Erythroblast (primary cell): ENCODE measurements at regions not wholly inside any gene's neighbourhood (a gene's known extent, or its start where the extent isn't known, plus 50 kb on each side); places are given as distances from the start of the nearest gene placed in this dataset.

Source experiments
- DNase-seq, 2 experiments: peaks; one replicate each; lab custom pipeline; 2025; lab: John Stamatoyannopoulos, UW
- GATA1 ChIP-seq: IDR thresholded peaks from 2 replicates; pipeline ENCODE4 v1.6.1; 2011; ENCODE audit warnings: low read depth, mild to moderate bottlenecking, control low read depth, low read length, moderate library complexity
- POLR2A ChIP-seq: IDR thresholded peaks from 2 replicates; pipeline ENCODE4 v1.6.1; 2011; ENCODE audit warnings: mild to moderate bottlenecking, low read length

DNA sequence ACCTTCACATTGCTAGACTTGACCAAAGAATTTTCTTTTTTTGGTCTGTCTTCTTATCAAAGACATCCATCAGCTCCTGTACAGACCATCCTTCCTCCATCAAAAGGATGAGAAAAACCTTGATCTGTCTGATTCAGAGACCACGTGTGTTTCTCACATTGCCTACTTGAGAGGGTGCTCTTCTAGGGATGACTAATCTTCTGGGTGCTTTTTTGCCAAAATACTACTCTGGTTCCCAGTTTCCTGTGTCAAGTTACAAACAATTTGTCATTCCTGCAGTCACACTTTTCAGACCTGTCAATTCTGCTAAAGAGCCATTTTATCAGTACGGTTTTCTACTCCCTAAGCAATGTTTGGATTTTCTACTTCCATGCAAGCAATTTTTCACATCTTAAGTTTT lies 492.2 kb downstream of the CDH11 start:
- no peak for DNase-seq

DNA sequence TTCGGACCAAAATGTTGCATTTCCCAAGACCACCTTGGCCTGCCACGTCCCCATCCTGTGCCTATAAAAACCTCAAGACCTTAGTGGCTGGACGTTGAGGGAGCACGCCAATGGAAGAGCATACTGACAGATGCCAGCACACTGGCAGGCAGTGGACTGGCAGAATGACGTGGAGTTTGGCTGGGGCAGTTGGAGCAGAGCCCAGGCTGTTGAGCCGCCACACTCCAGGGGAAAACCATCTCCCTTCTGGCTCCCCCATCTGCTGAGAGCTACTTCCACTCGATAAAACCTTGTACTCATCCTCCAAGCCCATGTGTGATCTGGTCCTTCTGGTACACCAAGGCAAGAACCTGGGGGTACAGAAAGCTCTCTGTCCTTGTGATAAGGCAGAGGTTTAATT lies 494.1 kb downstream of the CDH11 start:
- DNase-seq, result no peak
- TF ChIP-seq POLR2A (no peak), GATA1 (no peak)

More for the DNA sequence above, 492.2 kb downstream of the CDH11 start:
- TF ChIP-seq POLR2A (no peak), GATA1 (no peak)

DNA sequence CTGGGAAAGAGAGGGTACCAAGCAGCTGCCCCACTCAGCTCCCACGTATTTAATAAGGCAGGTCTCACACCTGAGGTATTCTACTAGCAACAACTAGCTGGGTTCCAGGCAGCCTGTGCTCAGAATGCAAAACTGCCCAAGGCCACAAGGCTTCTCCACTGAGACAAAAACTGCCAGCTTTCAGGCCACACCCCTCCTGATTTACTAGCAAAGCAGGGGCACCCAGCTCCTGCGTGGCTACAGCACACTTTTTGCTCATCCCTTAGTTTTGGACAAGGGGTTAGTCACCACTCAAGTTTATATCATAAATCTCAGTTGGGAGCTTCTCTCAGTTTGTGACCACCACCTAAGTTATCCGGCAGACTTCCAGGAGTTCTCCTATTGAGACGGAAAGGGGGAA lies 494.6 kb downstream of the CDH11 start:
- TF ChIP-seq GATA1 (no peak), POLR2A (no peak)
- no peak for DNase-seq

DNA sequence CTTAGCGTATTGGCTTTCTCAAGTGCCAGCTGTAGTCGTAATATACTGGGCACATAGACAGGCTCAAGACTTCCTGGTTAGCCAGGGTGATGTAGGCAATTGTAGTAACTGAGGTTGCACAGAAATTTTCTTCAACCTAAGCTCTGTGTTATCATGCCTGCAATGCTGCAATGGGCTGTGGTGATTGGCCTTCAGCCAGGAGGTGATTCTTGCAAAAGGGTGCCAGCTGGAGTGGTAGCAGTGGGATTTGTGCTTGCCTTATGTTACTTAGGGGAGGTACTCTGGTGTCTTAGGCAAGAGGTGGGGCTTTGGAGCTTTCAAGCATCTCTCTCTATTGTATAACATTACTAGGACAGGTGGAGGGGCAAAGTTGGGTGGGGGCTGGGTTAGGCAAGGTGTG lies 495.1 kb downstream of the CDH11 start:
- no peak for DNase-seq
- TF ChIP-seq GATA1 (no peak), POLR2A (no peak)

DNA sequence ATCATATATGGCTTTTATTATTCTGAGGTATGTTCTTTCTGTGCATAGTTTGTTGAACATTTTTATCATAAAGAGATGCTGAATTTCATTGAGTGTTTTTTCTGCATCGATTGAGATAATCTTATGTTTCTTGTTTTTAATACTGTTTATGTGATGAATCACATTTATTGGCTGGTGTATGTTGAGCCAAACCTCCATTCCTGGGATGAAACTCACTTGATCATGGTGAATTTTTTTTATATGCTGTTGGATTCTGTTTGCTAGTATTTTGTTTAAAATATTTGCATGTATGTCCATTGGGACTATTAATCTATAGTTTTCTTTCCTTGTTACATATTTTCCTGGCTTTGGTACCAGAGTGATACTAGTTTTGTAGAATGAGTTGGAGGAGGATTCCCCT lies 500.2 kb downstream of the CDH11 start:
- TF ChIP-seq GATA1 (no peak), POLR2A (no peak)
- no peak for DNase-seq

DNA sequence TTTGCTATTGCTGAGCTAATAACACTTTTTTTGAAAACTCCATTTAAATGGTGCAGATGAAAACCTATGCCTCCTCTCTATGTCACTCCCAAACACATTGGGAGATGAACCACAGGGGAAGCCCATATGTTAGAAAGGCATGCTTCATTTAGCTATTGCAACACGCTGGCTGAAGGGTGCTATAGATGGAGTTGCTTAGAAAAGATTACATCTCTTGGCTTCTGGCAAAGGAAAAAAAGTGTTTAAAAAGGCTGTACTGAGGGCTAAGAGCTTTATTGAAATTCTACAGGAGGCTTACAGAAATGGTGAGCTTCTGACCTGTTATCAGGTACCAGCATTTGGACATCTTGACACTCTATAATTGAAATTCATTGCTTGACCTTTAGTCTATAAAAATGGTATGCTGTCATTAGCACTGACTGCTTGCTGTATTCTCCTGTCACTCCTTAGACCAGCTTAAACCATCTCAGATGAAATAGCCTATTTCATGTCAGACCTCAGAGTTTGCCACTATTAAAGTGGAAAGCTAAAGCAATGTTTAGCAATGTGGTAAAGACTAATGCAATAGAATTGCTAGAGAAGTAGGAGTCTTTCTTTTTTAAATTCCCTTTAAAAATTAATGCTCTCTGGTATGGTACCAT lies 503.9 kb downstream of the CDH11 start:
- TF ChIP-seq POLR2A, result no peak
- TF ChIP-seq GATA1, result no peak
- no peak for DNase-seq

DNA sequence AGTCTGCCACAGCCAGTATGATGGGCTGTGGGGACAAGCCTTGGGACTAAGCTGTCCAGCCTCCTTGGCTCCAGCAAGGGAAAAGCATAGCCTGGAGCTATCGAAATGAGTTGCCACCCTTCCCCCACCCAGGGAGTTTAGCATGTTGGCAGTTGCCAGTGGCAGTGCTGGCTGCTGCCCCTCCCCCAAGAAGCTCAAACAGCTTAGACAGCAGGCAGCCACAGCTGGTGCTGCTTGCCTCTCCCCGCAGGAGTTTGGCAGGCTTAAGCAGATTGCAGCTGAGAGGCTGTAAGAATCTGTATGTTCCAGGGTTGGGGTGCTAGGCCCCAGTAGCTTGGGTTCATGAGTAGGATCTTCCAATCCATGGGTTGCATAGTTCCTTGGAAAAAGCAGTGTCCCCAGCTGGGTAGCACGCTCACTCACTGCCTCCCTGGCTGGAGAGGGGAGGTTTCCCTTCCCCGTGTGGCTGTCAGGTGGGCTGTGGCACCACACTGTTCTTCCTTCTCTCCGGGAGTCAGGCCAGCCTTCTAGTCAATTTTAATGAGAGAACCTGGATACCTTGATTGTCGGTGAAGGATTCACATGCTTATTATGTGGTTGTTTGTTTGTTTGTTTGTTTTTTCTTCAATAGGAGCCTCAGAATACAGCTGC lies 506.1 kb downstream of the CDH11 start:
- DNase-seq, result no peak
- TF ChIP-seq POLR2A (no peak), GATA1 (no peak)

DNA sequence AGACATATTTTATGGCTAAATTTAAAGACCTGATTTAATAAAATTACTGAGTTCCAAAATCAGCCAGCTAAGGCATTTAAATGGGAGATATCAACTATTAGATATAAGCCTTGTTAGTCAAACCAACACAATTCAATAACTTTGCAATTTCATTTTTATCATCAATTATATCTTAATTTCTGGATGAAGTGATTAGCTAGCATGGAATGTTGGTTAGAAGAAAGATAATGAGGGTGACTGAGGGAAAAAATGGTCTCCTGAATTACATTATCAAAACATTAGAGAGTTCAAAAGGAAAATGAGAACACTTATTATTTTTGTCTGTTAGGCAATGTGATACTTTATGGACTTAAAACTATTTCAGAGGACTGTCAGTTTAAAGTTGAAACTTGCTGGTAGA lies 525.7 kb downstream of the CDH11 start:
- DNase-seq, result no peak
- TF ChIP-seq POLR2A, result no peak
- TF ChIP-seq GATA1, result no peak

DNA sequence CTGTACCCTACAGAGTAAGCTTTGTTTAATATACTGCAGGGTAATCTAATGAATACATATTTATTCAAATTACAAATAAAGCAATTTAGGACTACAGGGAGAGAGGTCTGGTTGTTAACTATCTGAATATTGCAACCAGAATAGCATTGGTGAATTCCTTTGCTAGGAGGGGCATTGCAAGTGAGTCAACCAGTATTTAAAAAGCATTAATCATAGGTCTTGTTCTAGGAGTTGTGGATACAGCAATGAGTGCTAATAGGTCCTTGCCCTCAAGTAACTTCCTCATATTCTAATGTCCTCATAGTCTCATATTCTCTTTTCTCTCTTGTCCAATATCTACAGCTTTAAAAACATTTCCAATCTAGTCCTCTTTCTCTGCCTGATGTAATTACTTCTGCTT lies 531.4 kb downstream of the CDH11 start:
- TF ChIP-seq GATA1, result no peak
- no peak for TF ChIP-seq POLR2A
- DNase-seq, result no peak

DNA sequence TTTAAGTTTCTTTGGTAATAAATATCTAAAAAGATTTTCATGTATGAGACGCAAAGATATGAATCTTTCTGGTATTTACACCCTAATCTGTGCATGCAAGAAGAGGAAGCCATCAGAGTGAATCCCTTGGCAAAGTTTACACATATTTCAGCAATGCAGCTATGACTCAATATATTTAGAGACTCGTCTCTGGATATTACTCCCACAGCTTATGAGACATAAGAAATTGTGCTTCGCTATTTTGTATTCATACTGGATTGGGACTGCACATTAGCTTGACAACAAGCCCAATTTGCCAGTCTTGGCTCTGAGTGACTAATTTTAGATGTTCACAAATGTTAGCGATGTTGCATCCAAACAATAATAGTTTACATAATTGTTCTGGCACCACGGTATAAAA lies 532.0 kb downstream of the CDH11 start:
- TF ChIP-seq GATA1 (no peak), POLR2A (no peak)

DNA sequence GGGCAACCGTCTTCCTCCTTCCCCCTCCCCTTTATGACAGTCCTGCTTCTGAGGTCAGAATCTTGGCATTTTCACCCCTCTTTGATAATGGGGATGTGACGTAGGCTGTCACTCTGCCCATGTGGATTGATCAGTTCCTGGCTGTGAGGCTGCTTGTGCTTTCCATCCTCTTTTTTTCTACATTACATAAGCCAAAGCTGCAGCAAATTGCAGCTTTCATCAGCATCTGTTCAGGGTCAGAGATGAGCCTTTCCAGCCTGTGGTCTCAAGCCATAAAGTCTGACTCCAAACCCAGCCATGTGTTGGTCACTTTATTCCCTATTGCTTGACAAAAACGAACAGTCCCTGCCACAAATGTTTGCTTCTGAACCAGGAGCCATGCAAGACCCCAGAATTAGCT lies 535.1 kb downstream of the CDH11 start:
- no peak for TF ChIP-seq POLR2A
- TF ChIP-seq GATA1, result no peak
- no peak for DNase-seq

More for the DNA sequence above, 532.0 kb downstream of the CDH11 start:
- DNase-seq, result no peak

DNA sequence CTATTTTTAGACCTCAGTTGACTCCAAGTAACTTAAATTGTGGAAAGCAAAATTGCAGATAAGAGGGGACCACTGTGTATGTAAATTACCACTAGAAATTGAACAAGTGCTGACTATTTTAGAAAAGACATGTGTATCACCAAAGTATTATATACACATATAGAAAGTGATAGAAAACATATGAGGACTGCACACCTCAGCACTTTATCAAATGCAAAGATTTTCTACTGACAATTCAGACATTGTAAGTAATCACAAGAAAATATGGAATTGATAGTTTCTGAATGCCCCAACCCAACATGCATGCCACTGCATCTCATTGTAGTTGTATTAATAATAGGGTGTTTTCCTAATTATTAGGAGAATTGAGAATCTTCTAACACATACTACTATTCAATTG lies 536.5 kb downstream of the CDH11 start:
- no peak for DNase-seq
- TF ChIP-seq POLR2A, result no peak
- no peak for TF ChIP-seq GATA1

DNA sequence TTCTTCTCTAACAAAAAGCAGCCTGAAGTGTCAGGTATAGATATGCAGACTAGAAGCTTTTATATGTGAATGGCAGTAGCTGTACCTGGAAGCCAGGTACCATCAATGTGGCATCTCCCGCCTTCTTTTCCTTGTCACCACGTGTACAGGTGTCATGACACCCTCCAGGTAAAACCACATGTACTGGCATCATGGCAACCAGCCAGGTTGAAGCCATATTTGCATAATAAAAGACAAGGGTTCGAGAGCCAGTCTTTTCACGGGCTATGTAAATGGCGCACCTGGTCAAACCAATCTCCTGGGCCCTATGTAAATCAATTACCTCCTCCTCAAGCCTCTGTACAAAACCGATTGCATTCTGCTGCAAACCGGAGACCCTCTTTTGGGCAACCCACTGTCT lies 541.3 kb downstream of the CDH11 start:
- TF ChIP-seq POLR2A, result no peak
- TF ChIP-seq GATA1, result no peak
- no peak for DNase-seq

DNA sequence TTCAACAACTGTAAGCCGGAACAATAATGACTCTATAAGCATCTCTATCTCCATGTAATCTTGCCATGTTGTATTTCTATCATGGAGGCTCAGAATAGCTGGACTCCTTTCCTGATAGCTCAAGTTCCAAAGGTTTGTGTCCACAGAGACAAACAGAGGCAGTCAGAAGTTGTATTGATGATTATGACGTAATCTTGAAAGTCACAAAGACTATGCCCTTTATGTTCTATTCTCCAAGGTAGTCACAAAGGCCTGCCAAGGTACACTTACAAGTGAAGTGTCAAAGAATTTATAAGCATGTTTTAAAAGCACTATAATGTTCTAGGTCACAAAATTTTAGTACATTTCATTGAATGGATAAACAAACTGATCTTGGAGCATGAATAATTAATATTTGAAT lies 542.2 kb downstream of the CDH11 start:
- no peak for TF ChIP-seq POLR2A
- no peak for TF ChIP-seq GATA1
- DNase-seq, result no peak

DNA sequence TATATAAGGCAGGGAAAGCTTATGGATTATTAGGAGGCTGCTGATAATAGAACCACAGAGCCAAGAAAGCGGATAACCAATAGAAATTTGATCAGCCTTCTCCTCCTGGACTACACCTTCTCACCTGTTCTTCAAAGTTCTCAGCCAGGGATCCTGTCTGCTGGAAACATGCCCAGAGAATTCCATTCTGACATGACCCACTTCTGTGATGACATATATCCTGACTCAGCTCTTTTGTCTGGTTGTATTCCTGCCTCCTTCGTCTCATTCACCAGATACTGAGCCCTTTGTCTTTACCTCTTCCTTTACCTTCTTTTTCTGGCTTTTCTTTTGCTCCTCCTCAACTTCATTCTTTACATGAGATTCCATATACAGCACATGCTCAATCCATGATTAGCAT lies 576.1 kb downstream of the CDH11 start:
- DNase-seq, result no peak
- TF ChIP-seq GATA1, result no peak
